ENCODE measurements at regions not wholly inside any gene's neighbourhood (a gene's known extent, or its start where the extent isn't known, plus 50 kb on each side); places are given as distances from the start of the nearest gene placed in this dataset.

DNA sequence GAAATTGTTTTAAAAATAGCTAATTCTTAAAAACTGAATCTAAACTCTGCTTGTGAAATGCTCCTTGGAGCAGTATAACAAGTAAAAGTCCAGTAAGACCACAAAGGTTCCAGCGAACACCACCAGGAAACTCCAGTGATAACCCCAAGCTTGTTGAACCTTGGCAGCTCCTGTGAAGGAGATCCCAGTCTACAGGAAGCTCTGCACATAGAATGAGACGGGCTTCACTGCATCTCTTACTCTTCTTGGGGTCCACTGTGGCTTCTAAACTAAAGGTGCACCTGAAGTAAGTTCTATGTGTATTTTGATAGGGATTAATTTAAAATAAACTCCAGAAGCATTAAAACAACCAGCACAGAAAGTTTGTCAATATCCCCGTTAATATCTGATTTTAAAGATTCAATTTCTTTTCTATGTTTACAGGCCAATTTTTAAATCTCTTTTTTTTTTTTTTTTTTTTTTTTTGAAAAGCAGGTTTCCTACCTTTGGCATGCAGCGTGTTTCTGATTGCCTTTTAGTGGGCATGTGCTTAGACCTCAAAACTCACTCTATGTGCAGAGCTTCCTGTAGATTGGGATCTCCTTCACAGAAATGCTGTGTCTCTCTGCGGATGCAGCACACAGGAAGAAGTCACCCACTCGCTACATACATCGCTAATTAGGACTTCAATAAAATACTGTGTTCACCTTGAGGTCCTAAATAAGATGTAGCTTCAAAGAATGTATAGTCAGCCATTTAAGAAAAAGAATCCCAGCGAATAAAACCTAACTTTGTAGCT, 508.5 kb downstream of the KLF12 start:
- H3K4me3 ChIP-seq (ENCODE audit: low read depth, low read length, poor library complexity, severe bottlenecking) = no peak overlapping the region

GRCh38 chr13:73623281-73623680, 510.9 kb downstream of the KLF12 start:
- H2AFZ ChIP-seq (ENCODE audit: low read length) = no peak overlapping the region
- H3K79me2 ChIP-seq (ENCODE audit: insufficient read depth, low read length) = no peaks in the 10 kb centered on the region
- H3F3A ChIP-seq (ENCODE audit: insufficient read depth, low read length) = no peaks in the 10 kb centered on the region
- H3K9me3 ChIP-seq (ENCODE audit: low read length) = no peaks in the 10 kb centered on the region
- H3K27me3 ChIP-seq (ENCODE audit: insufficient read depth, low read length) = no peaks in the 10 kb centered on the region
- TF ChIP-seq CTCF (IDR thresholded peaks at IDR 0.05; ENCODE audit: low read length) (no peak), EZH2 (IDR thresholded peaks at IDR 0.05; ENCODE audit: borderline replicate concordance, low read length) (no peak)
- no peak overlapping the region for H3K9ac ChIP-seq (ENCODE audit: low read length)
- H3K9me2 ChIP-seq (ENCODE audit: low read depth, low read length) = no peaks in the 10 kb centered on the region
- H3K36me3 ChIP-seq (ENCODE audit: insufficient read depth, low read length) = no peaks in the 10 kb centered on the region
- H4K20me1 ChIP-seq (ENCODE audit: insufficient read depth, low read length) = no peaks in the 10 kb centered on the region
- H3K27ac ChIP-seq (ENCODE audit: low read depth, low read length, poor library complexity, severe bottlenecking) = no peak overlapping the region
- no peak overlapping the region for H3K4me3 ChIP-seq (ENCODE audit: low read depth, low read length, poor library complexity, severe bottlenecking)
- no peaks in the 10 kb centered on the region for H3K4me1 ChIP-seq (ENCODE audit: insufficient read depth, low read length, severe bottlenecking)
- H3K4me2 ChIP-seq (ENCODE audit: low read length) = no peak overlapping the region

More for the DNA sequence above, 508.5 kb downstream of the KLF12 start:
- no peaks in the 10 kb centered on the region for H3F3A ChIP-seq (ENCODE audit: insufficient read depth, low read length)
- H3K27ac ChIP-seq (ENCODE audit: low read depth, low read length, poor library complexity, severe bottlenecking) = no peak overlapping the region
- no peaks in the 10 kb centered on the region for H3K9me2 ChIP-seq (ENCODE audit: low read depth, low read length)
- no peaks in the 10 kb centered on the region for H3K4me1 ChIP-seq (ENCODE audit: insufficient read depth, low read length, severe bottlenecking)
- no peaks in the 10 kb centered on the region for H4K20me1 ChIP-seq (ENCODE audit: insufficient read depth, low read length)
- no peaks in the 10 kb centered on the region for H3K36me3 ChIP-seq (ENCODE audit: insufficient read depth, low read length)
- no peaks in the 10 kb centered on the region for H3K9me3 ChIP-seq (ENCODE audit: low read length)
- H2AFZ ChIP-seq (ENCODE audit: low read length) = no peak overlapping the region
- no peak for TF ChIP-seq EZH2 (IDR thresholded peaks at IDR 0.05; ENCODE audit: borderline replicate concordance, low read length)
- no peak for TF ChIP-seq CTCF (IDR thresholded peaks at IDR 0.05; ENCODE audit: low read length)
- H3K79me2 ChIP-seq (ENCODE audit: insufficient read depth, low read length) = no peaks in the 10 kb centered on the region
- H3K27me3 ChIP-seq (ENCODE audit: insufficient read depth, low read length) = no peaks in the 10 kb centered on the region
- H3K4me2 ChIP-seq (ENCODE audit: low read length) = no peak overlapping the region
- H3K9ac ChIP-seq (ENCODE audit: low read length) = no peak overlapping the region

DNA sequence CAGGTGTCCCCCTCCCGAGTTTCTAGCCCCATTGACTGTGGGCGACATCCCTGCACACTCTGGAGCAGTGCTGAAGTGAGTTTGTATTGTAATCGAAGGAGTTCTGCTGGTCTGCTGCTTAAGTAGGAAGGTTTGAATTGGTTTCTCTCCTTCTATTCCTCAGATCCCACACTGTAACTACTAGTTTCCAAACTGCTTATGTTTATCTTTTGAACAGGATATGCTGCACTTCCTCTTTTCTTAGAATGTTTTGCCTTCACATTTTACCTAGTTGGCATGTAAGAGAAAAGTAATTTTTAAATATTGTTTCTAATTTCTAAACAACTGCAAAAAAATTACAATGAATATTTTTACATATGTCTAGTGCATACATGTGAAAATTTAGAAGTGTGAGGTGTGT, 511.8 kb downstream of the KLF12 start:
- no peak for TF ChIP-seq CTCF (IDR thresholded peaks at IDR 0.05; ENCODE audit: low read length)
- no peak for TF ChIP-seq EZH2 (IDR thresholded peaks at IDR 0.05; ENCODE audit: borderline replicate concordance, low read length)
- no peak overlapping the region for H3K4me2 ChIP-seq (ENCODE audit: low read length)

More for the DNA sequence above, 511.8 kb downstream of the KLF12 start:
- Histone ChIP-seq H3K4me3 (ENCODE audit: low read depth, low read length, poor library complexity, severe bottlenecking) (no peak overlapping the region), H2AFZ (ENCODE audit: low read length) (no peak overlapping the region), H3K27ac (ENCODE audit: low read depth, low read length, poor library complexity, severe bottlenecking) (no peak overlapping the region), H3K4me1 (ENCODE audit: insufficient read depth, low read length, severe bottlenecking) (no peaks in the 10 kb centered on the region), H3F3A (ENCODE audit: insufficient read depth, low read length) (no peaks in the 10 kb centered on the region), H3K36me3 (ENCODE audit: insufficient read depth, low read length) (no peaks in the 10 kb centered on the region), H3K9me3 (ENCODE audit: low read length) (no peaks in the 10 kb centered on the region), H3K79me2 (ENCODE audit: insufficient read depth, low read length) (no peaks in the 10 kb centered on the region), H3K9ac (ENCODE audit: low read length) (no peak overlapping the region), H3K27me3 (ENCODE audit: insufficient read depth, low read length) (no peaks in the 10 kb centered on the region), H4K20me1 (ENCODE audit: insufficient read depth, low read length) (no peaks in the 10 kb centered on the region), H3K9me2 (ENCODE audit: low read depth, low read length) (no peaks in the 10 kb centered on the region)
